DND-41 (cell line): ENCODE measurements at regions not wholly inside any gene's neighbourhood (a gene's known extent, or its start where the extent isn't known, plus 50 kb on each side); places are given as distances from the start of the nearest gene placed in this dataset.

ENCODE experiments used
- EZH2 ChIP-seq: IDR thresholded peaks from 3 replicates; pipeline ENCODE4 v1.6.1; 2012; ENCODE audit warnings: borderline replicate concordance, low read depth, mild to moderate bottlenecking, moderate library complexity, low read length, inconsistent platforms; ENCODE audit not compliant: severe bottlenecking
- TF ChIP-seq, protein P1 (sequence below): IDR thresholded peaks from 2 replicates; pipeline ENCODE4 v1.5.1; 2012; ENCODE audit warnings: borderline replicate concordance, low read length, moderate library complexity, mild to moderate bottlenecking; ENCODE audit not compliant: poor library complexity, severe bottlenecking; ENCODE audit errors: extremely low read depth

DNA sequence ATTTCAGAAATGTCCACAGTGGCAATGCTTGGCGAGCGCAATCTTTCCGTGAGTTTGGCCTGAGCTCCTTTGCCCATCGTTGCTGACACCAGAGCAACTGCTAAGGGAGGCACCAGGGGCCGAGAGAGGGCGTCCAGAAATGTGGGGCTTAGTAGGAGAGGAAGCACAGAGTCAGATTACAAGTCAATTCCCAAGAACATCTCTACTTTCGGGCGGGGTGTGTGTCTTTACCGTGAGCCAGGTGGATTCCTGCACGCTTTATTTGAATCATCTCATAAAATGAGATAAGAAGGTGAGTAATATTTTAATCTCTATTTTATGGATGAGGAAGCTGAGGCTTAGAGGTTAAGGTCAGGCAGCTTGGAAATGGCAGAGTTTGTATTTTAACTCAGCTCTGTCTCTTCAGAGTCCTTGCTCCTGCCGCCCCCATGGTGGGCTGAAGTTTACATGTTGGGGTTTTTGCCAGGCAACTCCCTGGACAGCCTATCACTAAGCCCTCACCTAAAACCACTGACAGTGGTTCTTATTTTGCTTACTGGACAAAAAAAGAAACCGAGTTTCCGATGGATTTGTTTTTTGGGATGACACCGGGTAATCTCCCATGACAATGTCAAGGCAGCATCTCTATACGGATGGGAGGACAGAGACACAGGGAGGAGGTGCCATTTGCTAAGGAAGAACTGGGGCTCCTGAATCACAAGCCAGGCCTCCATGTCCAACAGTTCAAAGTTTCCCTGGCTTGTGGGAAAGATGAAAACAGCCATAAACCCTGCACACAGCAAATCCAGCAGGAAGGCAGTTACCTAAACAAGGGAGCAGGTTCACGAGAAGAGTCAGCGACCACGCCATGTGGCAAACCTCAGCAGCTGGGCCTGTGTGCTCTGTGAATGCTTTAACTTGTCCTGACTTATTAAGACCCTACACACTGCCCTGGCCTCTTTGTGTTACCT is 112.6 kb upstream of the SLC24A3 start:
- TF ChIP-seq, protein P1, sequence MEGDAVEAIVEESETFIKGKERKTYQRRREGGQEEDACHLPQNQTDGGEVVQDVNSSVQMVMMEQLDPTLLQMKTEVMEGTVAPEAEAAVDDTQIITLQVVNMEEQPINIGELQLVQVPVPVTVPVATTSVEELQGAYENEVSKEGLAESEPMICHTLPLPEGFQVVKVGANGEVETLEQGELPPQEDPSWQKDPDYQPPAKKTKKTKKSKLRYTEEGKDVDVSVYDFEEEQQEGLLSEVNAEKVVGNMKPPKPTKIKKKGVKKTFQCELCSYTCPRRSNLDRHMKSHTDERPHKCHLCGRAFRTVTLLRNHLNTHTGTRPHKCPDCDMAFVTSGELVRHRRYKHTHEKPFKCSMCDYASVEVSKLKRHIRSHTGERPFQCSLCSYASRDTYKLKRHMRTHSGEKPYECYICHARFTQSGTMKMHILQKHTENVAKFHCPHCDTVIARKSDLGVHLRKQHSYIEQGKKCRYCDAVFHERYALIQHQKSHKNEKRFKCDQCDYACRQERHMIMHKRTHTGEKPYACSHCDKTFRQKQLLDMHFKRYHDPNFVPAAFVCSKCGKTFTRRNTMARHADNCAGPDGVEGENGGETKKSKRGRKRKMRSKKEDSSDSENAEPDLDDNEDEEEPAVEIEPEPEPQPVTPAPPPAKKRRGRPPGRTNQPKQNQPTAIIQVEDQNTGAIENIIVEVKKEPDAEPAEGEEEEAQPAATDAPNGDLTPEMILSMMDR, result no peak
- TF ChIP-seq EZH2, result no peak
